ENCODE measurements at regions not wholly inside any gene's neighbourhood (a gene's known extent, or its start where the extent isn't known, plus 50 kb on each side); places are given as distances from the start of the nearest gene placed in this dataset.

GRCh38 chr7:41316410-41316809 is 386.5 kb downstream of the INHBA start:
- TF ChIP-seq EZH2phosphoT487 (IDR thresholded peaks at IDR 0.05; ENCODE audit: low read depth) (no peak), CTCF (IDR thresholded peaks at IDR 0.05; ENCODE audit: low read depth, low read length) (no peak)

All from OCI-LY3 (cell line).